ENCODE measurements at regions not wholly inside any gene's neighbourhood (a gene's known extent, or its start where the extent isn't known, plus 50 kb on each side); places are given as distances from the start of the nearest gene placed in this dataset.
"Not testable (repeated sequence)": the region's sequence is repeated elsewhere in the genome, so short reads cannot be mapped to it uniquely, and the experiment has no call there.

GRCh38 chr13:18303240-18303813, 878.3 kb downstream of the TUBA3C start:
- TF ChIP-seq CTCF (IDR thresholded peaks at IDR 0.05); REST (IDR thresholded peaks at IDR 0.05; ENCODE audit: insufficient read depth in 1 of 2, low read depth in 2 of 2, low read length in 1 of 2): not testable (repeated sequence)
